H1 (cell line): ENCODE measurements at regions not wholly inside any gene's neighbourhood (a gene's known extent, or its start where the extent isn't known, plus 50 kb on each side); places are given as distances from the start of the nearest gene placed in this dataset.

ENCODE experiments used
- CTCF ChIP-seq, 3 experiments: IDR thresholded peaks; 1 replicate in 2 of 3; 2 replicates in 1 of 3; pipeline versions ENCODE4 v1.5.1 to v1.6.1; 2011; ENCODE audit warnings: low read length in 3 of 3, mild to moderate bottlenecking in 3 of 3, inconsistent platforms in 2 of 3, low read depth in 1 of 3, moderate library complexity in 1 of 3; ENCODE audit not compliant: insufficient read depth in 1 of 3; ENCODE audit errors: control extremely low read depth in 1 of 3
- KDM1A ChIP-seq: fragments of 200-600, 300-600 bp; sonication (generic); IDR thresholded peaks from 2 replicates; pipeline ENCODE4 v1.7.1; 2016; ENCODE audit warnings: mild to moderate bottlenecking, low read length, borderline replicate concordance
- ZNF274 ChIP-seq: IDR thresholded peaks from 2 replicates; pipeline ENCODE4 v1.7.0; 2012; ENCODE audit warnings: low read length, borderline replicate concordance; ENCODE audit errors: extremely low read depth

- TF ChIP-seq CTCF (IDR thresholded peaks at IDR 0.05; ENCODE audit: control extremely low read depth in 1 of 3, insufficient read depth in 1 of 3, low read depth in 1 of 3, low read length in 3 of 3) (no peak), ZNF274 (no peak), KDM1A (no peak)
These were observed 176.7 kb upstream of the FOXN2 start for GRCh38 chr2:48137829-48138228.
